BJ (cell line): ENCODE measurements at regions not wholly inside any gene's neighbourhood (a gene's known extent, or its start where the extent isn't known, plus 50 kb on each side); places are given as distances from the start of the nearest gene placed in this dataset.

Experiments used
- CTCF ChIA-PET: fragments of 350-600 bp; formaldehyde crosslinking; extraction: SDS; loops from one replicate; lab custom pipeline; 2021; ENCODE audit warnings: antibody characterized with exemption, inconsistent platforms; lab: Yijun Ruan, JAX
- POLR2A ChIA-PET: fragments of 300-600 bp; sonication (Branson Sonifier 250); formaldehyde crosslinking; extraction: SDS; loops from one replicate; lab custom pipeline; 2021; ENCODE audit warnings: antibody characterized with exemption; lab: Charles Lee
- DNase-seq: peaks from one replicate; pipeline ENCODE4 v3.0.0-alpha.2; 2011; ENCODE audit warnings: low read depth
- H3K27me3 ChIP-seq: 2 replicates; pipeline ENCODE4 v1.6.0; 2011; ENCODE audit warnings: low read length; ENCODE audit not compliant: control insufficient read depth, insufficient read depth
- H3K36me3 ChIP-seq: 2 replicates; pipeline ENCODE4 v1.5.1; 2011; ENCODE audit warnings: low read length; ENCODE audit not compliant: control insufficient read depth, insufficient read depth
- H3K4me3 ChIP-seq: 2 replicates; pipeline ENCODE4 v1.5.1; 2011; ENCODE audit warnings: low read depth, mild to moderate bottlenecking, control low read depth, low read length
- CTCF ChIP-seq: IDR thresholded peaks from 2 replicates; pipeline ENCODE4 v1.5.1; 2011; ENCODE audit warnings: low read depth, mild to moderate bottlenecking, control low read depth, inconsistent platforms, low read length, moderate library complexity; ENCODE audit not compliant: insufficient read depth

GRCh38 chr6:78500299-78501089 is 366.9 kb upstream of the IRAK1BP1 start:
- H3K36me3 ChIP-seq, result no peaks in the 10 kb centered on the region
- no peak overlapping the region for H3K4me3 ChIP-seq
- H3K27me3 ChIP-seq, result no peaks in the 10 kb centered on the region
- no peak for TF ChIP-seq CTCF
- DNase-seq, result no peak
- ChIA-PET POLR2A (no interaction called here), CTCF (interaction anchor here (1.0 kb wide), 1 partner anchor 108 kb away, joined by 3 read pairs; no protein-coding TSS in a partner anchor)

GRCh38 chr6:78502386-78502887 is 364.9 kb upstream of the IRAK1BP1 start:
- ChIA-PET POLR2A (no interaction called here), CTCF (no interaction called here)
- Histone ChIP-seq H3K4me3 (no peak overlapping the region), H3K27me3 (no peaks in the 10 kb centered on the region), H3K36me3 (no peaks in the 10 kb centered on the region)
- no peak for DNase-seq
- TF ChIP-seq CTCF, result no peak

- no peak overlapping the region for H3K4me3 ChIP-seq
- CTCF ChIA-PET, result no interaction called here
Observed at GRCh38 chr6:78505178-78505577, 362.2 kb upstream of the IRAK1BP1 start.

GRCh38 chr6:78511009-78511408 is 356.3 kb upstream of the IRAK1BP1 start:
- no peaks in the 10 kb centered on the region for H3K27me3 ChIP-seq
- POLR2A ChIA-PET, result no interaction called here
- no peak for TF ChIP-seq CTCF
- no peaks in the 10 kb centered on the region for H3K36me3 ChIP-seq
- H3K4me3 ChIP-seq, result no peak overlapping the region
- CTCF ChIA-PET, result no interaction called here
- no peak for DNase-seq

More at GRCh38 chr6:78505178-78505577, 362.2 kb upstream of the IRAK1BP1 start:
- Histone ChIP-seq H3K36me3 (no peaks in the 10 kb centered on the region), H3K27me3 (no peaks in the 10 kb centered on the region)
- no peak for TF ChIP-seq CTCF
- no peak for DNase-seq
- POLR2A ChIA-PET, result no interaction called here

GRCh38 chr6:78513856-78514255 is 353.5 kb upstream of the IRAK1BP1 start:
- no peak overlapping the region for H3K4me3 ChIP-seq
- no peak for DNase-seq
- no peak for TF ChIP-seq CTCF
- POLR2A ChIA-PET, result no interaction called here
- H3K36me3 ChIP-seq, result no peaks in the 10 kb centered on the region
- CTCF ChIA-PET, result interaction anchor here (0.7 kb wide), 1 partner anchor 26 kb away, joined by 3 read pairs; no protein-coding TSS in a partner anchor
- H3K27me3 ChIP-seq, result no peaks in the 10 kb centered on the region
